ENCODE measurements at regions not wholly inside any gene's neighbourhood (a gene's known extent, or its start where the extent isn't known, plus 50 kb on each side); places are given as distances from the start of the nearest gene placed in this dataset.

DNA sequence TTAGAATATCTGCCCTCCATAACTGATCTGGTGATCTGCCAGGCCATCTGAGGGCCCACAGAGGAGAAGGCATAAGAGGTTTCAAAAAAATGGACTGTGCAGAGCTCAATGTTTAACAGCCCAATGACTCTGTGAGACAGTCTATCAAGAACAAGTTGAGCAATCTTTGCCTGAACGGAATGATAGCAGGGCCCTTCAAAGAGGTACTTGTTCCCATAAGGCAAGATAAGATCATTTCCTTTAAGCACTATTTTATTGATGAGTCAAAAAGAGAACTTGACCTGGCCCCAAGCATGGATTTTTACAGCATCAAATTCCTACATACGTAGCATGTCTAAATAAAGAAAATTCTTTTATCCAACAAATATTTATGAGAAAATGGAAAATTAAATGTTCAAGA, 182.8 kb downstream of the IDS start:
- Histone ChIP-seq H3K36me3 (ENCODE audit: low read depth) (no peaks in the 10 kb centered on the region), H3K4me1 (ENCODE audit: low read depth) (no peaks in the 10 kb centered on the region), H3K4me3 (no peak overlapping the region), H3K9me3 (no peaks in the 10 kb centered on the region)
- no peak for DNase-seq
- intact Hi-C loops (cut with DNase I, micrococcal nuclease), result no loop called here
- ATAC-seq, result no peak
- TF ChIP-seq, protein P1, sequence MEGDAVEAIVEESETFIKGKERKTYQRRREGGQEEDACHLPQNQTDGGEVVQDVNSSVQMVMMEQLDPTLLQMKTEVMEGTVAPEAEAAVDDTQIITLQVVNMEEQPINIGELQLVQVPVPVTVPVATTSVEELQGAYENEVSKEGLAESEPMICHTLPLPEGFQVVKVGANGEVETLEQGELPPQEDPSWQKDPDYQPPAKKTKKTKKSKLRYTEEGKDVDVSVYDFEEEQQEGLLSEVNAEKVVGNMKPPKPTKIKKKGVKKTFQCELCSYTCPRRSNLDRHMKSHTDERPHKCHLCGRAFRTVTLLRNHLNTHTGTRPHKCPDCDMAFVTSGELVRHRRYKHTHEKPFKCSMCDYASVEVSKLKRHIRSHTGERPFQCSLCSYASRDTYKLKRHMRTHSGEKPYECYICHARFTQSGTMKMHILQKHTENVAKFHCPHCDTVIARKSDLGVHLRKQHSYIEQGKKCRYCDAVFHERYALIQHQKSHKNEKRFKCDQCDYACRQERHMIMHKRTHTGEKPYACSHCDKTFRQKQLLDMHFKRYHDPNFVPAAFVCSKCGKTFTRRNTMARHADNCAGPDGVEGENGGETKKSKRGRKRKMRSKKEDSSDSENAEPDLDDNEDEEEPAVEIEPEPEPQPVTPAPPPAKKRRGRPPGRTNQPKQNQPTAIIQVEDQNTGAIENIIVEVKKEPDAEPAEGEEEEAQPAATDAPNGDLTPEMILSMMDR (IDR thresholded peaks at IDR 0.05), result no peak

DNA sequence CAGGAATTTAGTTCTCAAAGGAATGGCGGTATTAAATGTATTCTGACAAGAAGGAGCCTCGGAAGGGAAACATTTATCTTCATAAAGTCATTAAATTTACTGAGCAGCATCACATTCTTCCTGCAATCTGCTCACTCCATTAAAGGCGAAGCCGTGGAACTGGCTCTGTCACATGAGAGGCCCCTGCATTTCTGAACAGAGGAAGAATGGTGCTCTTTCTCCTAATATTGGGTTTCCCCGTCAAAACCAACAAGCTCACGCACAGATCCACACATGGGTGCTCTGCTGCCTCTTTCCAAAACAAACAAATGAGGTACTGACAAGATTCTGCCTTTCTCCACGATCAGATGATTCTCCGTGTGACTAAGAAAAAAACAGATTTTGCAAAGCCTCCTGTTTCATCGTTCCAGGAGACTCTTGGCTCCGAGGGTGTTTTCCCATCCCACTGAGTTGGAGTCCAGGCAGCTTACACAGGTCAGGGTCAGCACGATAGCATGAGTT, 191.2 kb downstream of the IDS start:
- TF ChIP-seq, protein P1 (IDR thresholded peaks at IDR 0.05), result no peak
- H3K4me3 ChIP-seq, result no peak overlapping the region

DNA sequence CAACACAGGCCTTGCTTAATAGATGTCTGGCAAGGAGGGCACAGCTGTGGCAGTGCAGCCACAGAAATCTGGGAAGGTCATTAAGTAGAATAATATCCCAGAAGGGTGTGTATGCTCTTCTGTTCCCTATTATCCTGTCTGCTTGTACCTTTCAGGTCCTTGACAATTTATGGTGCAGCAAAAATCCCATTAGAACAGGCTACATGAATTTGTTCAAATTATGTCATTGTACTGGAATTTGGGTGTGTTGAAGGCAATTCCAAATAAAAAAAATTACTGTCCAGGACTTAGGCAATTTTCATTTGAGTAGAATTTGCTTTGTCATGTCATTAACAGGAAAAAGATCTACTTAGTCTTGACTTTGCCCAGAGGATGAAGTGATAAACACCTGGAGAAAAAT, 192.1 kb downstream of the IDS start:
- TF ChIP-seq, protein P1 (IDR thresholded peaks at IDR 0.05), result no peak
- H3K4me1 ChIP-seq (ENCODE audit: low read depth), result no peaks in the 10 kb centered on the region
- intact Hi-C loops (cut with DNase I, micrococcal nuclease), result no loop called here
- no peak for DNase-seq
- H3K4me3 ChIP-seq, result no peak overlapping the region
- H3K9me3 ChIP-seq, result no peaks in the 10 kb centered on the region
- ATAC-seq, result no peak
- H3K36me3 ChIP-seq (ENCODE audit: low read depth), result no peaks in the 10 kb centered on the region

More for the DNA sequence above, 191.2 kb downstream of the IDS start:
- Histone ChIP-seq H3K9me3 (no peaks in the 10 kb centered on the region), H3K36me3 (ENCODE audit: low read depth) (no peaks in the 10 kb centered on the region), H3K4me1 (ENCODE audit: low read depth) (no peaks in the 10 kb centered on the region)
- ATAC-seq, result no peak
- intact Hi-C loops (cut with DNase I, micrococcal nuclease), result no loop called here
- DNase-seq, result no peak

DNA sequence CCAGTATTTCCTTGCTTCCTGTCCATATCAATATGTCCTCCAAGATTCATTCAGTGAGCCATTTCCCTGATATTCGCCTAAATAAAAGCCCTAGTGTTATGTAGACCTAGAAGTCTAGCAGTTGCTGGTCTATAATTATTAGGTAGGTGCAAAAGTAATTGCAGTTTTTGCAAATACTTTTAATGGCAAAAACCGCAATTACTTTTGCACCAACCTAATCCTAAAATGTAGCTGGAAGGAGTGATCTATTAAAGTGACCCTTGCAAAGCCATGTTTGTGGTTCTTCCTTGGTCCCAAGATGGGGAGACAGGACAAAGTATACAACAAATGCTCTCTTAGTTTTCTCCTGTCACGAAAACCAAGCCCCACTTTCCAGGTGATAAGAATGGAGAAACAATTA, 193.0 kb downstream of the IDS start:
- H3K4me1 ChIP-seq (ENCODE audit: low read depth), result no peaks in the 10 kb centered on the region
- DNase-seq (no peak), ATAC-seq (no peak)
- TF ChIP-seq, protein P1 (IDR thresholded peaks at IDR 0.05), result no peak
- no peaks in the 10 kb centered on the region for H3K36me3 ChIP-seq (ENCODE audit: low read depth)
- H3K9me3 ChIP-seq, result no peaks in the 10 kb centered on the region
- intact Hi-C loops (cut with DNase I, micrococcal nuclease), result no loop called here
- H3K4me3 ChIP-seq, result no peak overlapping the region

DNA sequence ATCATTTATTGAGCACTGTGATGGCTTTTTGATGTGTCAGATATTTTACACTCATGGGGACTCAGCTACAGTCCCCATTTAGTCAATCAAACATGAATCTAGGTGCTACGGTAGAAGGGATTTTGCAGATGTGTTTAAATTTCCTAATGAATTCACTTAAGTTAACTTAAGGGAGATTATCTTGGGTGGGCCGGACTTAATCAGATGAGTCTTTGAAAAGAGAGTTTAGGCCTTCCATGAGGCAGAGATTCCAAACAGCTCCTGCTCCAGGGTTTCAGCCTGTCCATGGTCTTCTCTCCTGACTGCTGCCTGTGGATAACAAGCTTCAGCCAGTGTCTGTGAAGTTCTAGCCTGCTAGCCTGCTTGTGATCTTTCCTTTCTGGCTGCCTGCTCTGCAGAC, 202.4 kb downstream of the IDS start:
- TF ChIP-seq, protein P1 (IDR thresholded peaks at IDR 0.05), result no peak

DNA sequence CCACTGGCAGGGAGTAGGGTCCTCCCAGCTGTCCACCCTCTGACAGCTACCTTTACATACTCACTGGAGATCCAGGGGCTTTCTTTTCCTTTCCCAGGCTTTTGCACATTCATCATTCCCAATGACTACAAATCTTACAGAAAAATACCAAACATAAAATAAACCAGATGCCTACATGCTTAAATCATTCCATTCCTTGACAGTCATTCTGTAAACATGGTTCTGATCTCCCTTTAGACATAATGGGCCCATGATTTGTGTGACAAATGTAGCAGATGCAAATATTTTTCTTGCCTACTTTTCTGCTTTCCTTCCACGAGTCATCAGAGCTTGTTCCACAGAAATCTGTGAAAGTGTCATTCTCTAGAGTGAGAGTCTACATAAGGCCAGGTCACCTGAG, 207.0 kb downstream of the IDS start:
- no peak overlapping the region for H3K4me3 ChIP-seq
- ATAC-seq, result no peak

More for the DNA sequence above, 202.4 kb downstream of the IDS start:
- DNase-seq, result no peak
- H3K4me1 ChIP-seq (ENCODE audit: low read depth), result no peaks in the 10 kb centered on the region
- H3K9me3 ChIP-seq, result no peaks in the 10 kb centered on the region
- intact Hi-C loops (cut with DNase I, micrococcal nuclease), result no loop called here
- H3K4me3 ChIP-seq, result no peak overlapping the region
- no peaks in the 10 kb centered on the region for H3K36me3 ChIP-seq (ENCODE audit: low read depth)
- no peak for ATAC-seq

More for the DNA sequence above, 207.0 kb downstream of the IDS start:
- DNase-seq, result no peak
- Histone ChIP-seq H3K4me1 (ENCODE audit: low read depth) (no peaks in the 10 kb centered on the region), H3K9me3 (no peaks in the 10 kb centered on the region), H3K36me3 (ENCODE audit: low read depth) (no peaks in the 10 kb centered on the region)
- intact Hi-C loops (cut with DNase I, micrococcal nuclease), result no loop called here
- TF ChIP-seq, protein P1 (IDR thresholded peaks at IDR 0.05), result no peak

Data from mucosa of descending colon (tissue), 3 donors.